ENCODE measurements at regions not wholly inside any gene's neighbourhood (a gene's known extent, or its start where the extent isn't known, plus 50 kb on each side); places are given as distances from the start of the nearest gene placed in this dataset.

DNA sequence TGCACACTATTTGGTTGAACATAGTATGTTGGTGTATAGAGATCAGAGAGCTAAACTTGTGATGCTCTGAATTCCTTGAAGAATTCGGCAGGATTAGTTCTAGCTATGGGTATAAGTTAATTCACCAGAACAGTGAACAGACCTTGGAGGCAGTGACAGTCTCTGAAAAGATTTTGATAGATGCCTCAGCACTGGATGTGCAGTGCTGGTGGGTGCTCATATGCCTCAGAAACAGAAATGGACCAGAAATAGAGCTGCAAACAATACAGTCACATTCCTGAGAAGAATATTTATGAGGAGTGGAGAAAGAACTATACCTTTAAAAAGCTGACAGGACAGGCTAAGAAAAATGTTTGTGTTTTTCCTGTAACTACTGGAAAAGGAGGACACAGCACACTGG, 747.7 kb downstream of the KCTD16 start:
- TF ChIP-seq CTCF (IDR thresholded peaks at IDR 0.05; ENCODE audit: insufficient read depth, low read depth, low read length): no peak
- Histone ChIP-seq H3K4me3 (ENCODE audit: low read depth, low read length) (no peak overlapping the region), H3K36me3 (ENCODE audit: control insufficient read depth, insufficient read depth, low read length) (no peaks in the 10 kb centered on the region), H3K27me3 (ENCODE audit: control insufficient read depth, insufficient read depth, low read length) (no peaks in the 10 kb centered on the region)
- DNase-seq (ENCODE audit: low read depth): no peak
- POLR2A ChIA-PET: no interaction called here
- CTCF ChIA-PET: no interaction called here

GRCh38 chr5:144915452-144915851, 744.8 kb downstream of the KCTD16 start:
- POLR2A ChIA-PET: no interaction called here
- no peaks in the 10 kb centered on the region for H3K36me3 ChIP-seq (ENCODE audit: control insufficient read depth, insufficient read depth, low read length)
- no peak for TF ChIP-seq CTCF (IDR thresholded peaks at IDR 0.05; ENCODE audit: insufficient read depth, low read depth, low read length)
- CTCF ChIA-PET: no interaction called here
- H3K27me3 ChIP-seq (ENCODE audit: control insufficient read depth, insufficient read depth, low read length): no peaks in the 10 kb centered on the region
- H3K4me3 ChIP-seq (ENCODE audit: low read depth, low read length): no peak overlapping the region
- DNase-seq (ENCODE audit: low read depth): no peak

DNA sequence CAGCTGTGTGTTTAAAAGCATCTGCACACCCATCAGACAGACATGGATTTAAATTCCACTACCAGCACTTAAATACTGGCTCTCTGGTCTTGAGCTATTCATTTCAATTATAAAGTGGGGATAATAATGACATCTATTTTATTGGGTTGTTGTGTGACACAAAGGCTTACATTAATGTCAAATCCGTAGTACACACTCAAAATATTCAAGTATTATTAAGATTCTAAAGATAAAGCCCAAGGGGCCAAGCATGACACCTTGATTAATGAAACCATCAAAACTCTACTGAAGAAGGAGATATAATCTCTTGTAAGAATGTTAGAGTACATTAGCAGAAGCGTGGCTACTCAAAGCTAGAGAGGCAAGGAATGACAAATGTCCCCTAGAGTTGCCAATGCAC, 743.0 kb downstream of the KCTD16 start:
- no peak for DNase-seq (ENCODE audit: low read depth)
- ChIA-PET CTCF (no interaction called here), POLR2A (no interaction called here)
- H3K4me3 ChIP-seq (ENCODE audit: low read depth, low read length): no peak overlapping the region
- H3K27me3 ChIP-seq (ENCODE audit: control insufficient read depth, insufficient read depth, low read length): no peaks in the 10 kb centered on the region
- no peak for TF ChIP-seq CTCF (IDR thresholded peaks at IDR 0.05; ENCODE audit: insufficient read depth, low read depth, low read length)
- no peaks in the 10 kb centered on the region for H3K36me3 ChIP-seq (ENCODE audit: control insufficient read depth, insufficient read depth, low read length)

- no peak overlapping the region for H3K4me3 ChIP-seq (ENCODE audit: low read depth, low read length)
- ChIA-PET CTCF (no interaction called here), POLR2A (no interaction called here)
- no peaks in the 10 kb centered on the region for H3K36me3 ChIP-seq (ENCODE audit: control insufficient read depth, insufficient read depth, low read length)
- TF ChIP-seq CTCF (IDR thresholded peaks at IDR 0.05; ENCODE audit: insufficient read depth, low read depth, low read length): no peak
- no peak for DNase-seq (ENCODE audit: low read depth)
- no peaks in the 10 kb centered on the region for H3K27me3 ChIP-seq (ENCODE audit: control insufficient read depth, insufficient read depth, low read length)
These were observed 725.8 kb downstream of the KCTD16 start for GRCh38 chr5:144896473-144896872.

DNA sequence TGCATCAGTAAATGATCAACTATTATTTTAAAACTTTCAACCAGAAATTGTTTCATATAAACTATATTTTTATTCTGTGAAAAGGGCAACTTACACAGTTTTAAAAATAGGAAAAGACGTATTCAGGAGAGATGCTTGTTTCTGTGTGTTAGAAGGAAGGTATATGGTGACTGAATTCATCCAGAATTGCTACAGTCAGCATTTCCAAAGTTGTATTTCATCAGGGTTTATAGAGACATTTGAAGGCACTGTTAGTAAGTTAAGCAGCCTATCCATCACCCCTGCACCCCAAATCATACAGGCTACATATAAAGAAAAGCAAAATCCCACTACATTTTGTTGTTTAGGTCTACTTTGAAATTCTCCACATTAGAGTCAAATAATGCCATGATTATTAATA, 716.0 kb downstream of the KCTD16 start:
- H3K36me3 ChIP-seq (ENCODE audit: control insufficient read depth, insufficient read depth, low read length): no peaks in the 10 kb centered on the region
- H3K27me3 ChIP-seq (ENCODE audit: control insufficient read depth, insufficient read depth, low read length): no peaks in the 10 kb centered on the region
- ChIA-PET POLR2A (no interaction called here), CTCF (no interaction called here)
- no peak for DNase-seq (ENCODE audit: low read depth)
- no peak overlapping the region for H3K4me3 ChIP-seq (ENCODE audit: low read depth, low read length)
- no peak for TF ChIP-seq CTCF (IDR thresholded peaks at IDR 0.05; ENCODE audit: insufficient read depth, low read depth, low read length)
